ENCODE measurements at regions not wholly inside any gene's neighbourhood (a gene's known extent, or its start where the extent isn't known, plus 50 kb on each side); places are given as distances from the start of the nearest gene placed in this dataset.

DNA sequence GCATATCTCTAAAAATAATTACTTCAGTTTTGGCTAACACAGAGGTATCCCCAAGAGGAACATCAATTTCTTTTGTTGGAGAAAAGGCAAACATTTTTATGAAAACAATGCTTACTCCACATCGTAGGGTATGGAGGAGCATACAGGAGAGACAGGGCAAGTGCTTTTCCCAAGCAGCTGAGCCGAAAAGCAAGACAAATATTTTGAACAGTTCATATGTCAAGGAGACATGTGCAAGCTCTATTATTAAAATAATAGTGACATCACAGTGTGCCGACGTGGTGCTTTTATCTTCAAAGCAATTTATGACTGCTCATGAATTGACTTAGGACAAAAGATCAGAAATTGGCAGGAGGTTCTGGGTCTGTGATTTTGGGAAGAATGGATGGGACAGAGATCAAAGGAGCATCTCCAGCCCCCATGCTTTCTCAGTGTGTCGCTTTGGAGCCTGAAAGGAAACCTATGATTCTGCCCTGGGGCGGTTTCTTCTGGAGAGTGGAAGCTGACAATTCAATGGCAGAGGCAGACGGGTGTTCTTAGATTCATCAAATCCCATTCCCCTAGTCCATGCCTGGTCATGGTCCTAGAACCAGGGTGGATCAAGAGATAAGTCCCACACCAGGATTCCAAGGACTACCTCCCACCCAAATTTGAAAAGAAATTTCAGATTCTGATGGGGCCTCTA, 97.1 kb downstream of the JCAD start:
- TF ChIP-seq POLR2AphosphoS5 (IDR thresholded peaks at IDR 0.05): no peak
- TF ChIP-seq POLR2A (IDR thresholded peaks at IDR 0.05): no peak
- TF ChIP-seq, protein P1, sequence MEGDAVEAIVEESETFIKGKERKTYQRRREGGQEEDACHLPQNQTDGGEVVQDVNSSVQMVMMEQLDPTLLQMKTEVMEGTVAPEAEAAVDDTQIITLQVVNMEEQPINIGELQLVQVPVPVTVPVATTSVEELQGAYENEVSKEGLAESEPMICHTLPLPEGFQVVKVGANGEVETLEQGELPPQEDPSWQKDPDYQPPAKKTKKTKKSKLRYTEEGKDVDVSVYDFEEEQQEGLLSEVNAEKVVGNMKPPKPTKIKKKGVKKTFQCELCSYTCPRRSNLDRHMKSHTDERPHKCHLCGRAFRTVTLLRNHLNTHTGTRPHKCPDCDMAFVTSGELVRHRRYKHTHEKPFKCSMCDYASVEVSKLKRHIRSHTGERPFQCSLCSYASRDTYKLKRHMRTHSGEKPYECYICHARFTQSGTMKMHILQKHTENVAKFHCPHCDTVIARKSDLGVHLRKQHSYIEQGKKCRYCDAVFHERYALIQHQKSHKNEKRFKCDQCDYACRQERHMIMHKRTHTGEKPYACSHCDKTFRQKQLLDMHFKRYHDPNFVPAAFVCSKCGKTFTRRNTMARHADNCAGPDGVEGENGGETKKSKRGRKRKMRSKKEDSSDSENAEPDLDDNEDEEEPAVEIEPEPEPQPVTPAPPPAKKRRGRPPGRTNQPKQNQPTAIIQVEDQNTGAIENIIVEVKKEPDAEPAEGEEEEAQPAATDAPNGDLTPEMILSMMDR (IDR thresholded peaks at IDR 0.05): no peak
- no peaks in the 10 kb centered on the region for H3K4me1 ChIP-seq
- H3K27ac ChIP-seq: no peak overlapping the region
- no peaks in the 10 kb centered on the region for H3K9me3 ChIP-seq
- DNase-seq (ENCODE audit: low spot score in 2 of 2): no peak
- intact Hi-C loops (cut with DNase I; ENCODE audit: low total_unique reads): no loop called here
- H3K4me3 ChIP-seq: no peak overlapping the region
- no peaks in the 10 kb centered on the region for H3K36me3 ChIP-seq
- H3K27me3 ChIP-seq: no peaks in the 10 kb centered on the region

- Histone ChIP-seq H3K4me1 (no peaks in the 10 kb centered on the region), H3K36me3 (no peaks in the 10 kb centered on the region), H3K27me3 (no peaks in the 10 kb centered on the region), H3K27ac (no peak overlapping the region), H3K9me3 (no peaks in the 10 kb centered on the region), H3K4me3 (no peak overlapping the region)
- DNase-seq (ENCODE audit: low spot score in 2 of 2): no peak
- intact Hi-C loops (cut with DNase I; ENCODE audit: low total_unique reads): no loop called here
- TF ChIP-seq, protein P1 (IDR thresholded peaks at IDR 0.05): no peak
Observed at GRCh38 chr10:29961351-29961750, 98.0 kb downstream of the JCAD start.

DNA sequence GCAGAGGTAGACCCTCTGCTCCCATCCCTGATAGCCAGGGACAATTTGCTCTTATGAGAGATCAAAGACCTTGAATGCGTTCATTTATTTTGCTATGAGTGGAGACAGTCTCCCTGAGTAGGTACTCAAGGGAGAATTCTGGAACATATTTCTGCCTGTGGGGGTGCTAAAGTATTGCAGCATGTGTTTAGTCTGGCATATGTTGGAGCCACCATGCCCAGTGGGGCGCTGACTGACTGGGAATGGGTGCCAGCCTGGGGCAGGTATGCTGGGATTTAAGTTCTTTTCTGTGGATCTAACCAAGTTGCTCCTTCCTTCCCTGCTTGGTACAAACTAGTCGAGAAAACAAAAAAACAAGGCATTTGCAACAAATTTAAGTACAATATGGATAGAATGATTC, 99.1 kb downstream of the JCAD start:
- no peak for DNase-seq (ENCODE audit: low spot score in 2 of 2)
- Histone ChIP-seq H3K27ac (no peak overlapping the region), H3K4me3 (no peak overlapping the region), H3K27me3 (no peaks in the 10 kb centered on the region), H3K4me1 (no peaks in the 10 kb centered on the region), H3K9me3 (no peaks in the 10 kb centered on the region), H3K36me3 (no peaks in the 10 kb centered on the region)
- intact Hi-C loops (cut with DNase I; ENCODE audit: low total_unique reads): no loop called here
- TF ChIP-seq POLR2A (IDR thresholded peaks at IDR 0.05) (no peak), POLR2AphosphoS5 (IDR thresholded peaks at IDR 0.05) (no peak)
- TF ChIP-seq, protein P1 (IDR thresholded peaks at IDR 0.05): no peak

GRCh38 chr10:29959586-29959985, 99.8 kb downstream of the JCAD start:
- Histone ChIP-seq H3K27ac (no peak overlapping the region), H3K27me3 (no peaks in the 10 kb centered on the region), H3K4me3 (no peak overlapping the region), H3K36me3 (no peaks in the 10 kb centered on the region), H3K9me3 (no peaks in the 10 kb centered on the region), H3K4me1 (no peaks in the 10 kb centered on the region)
- no peak for TF ChIP-seq POLR2AphosphoS5 (IDR thresholded peaks at IDR 0.05)
- no peak for TF ChIP-seq POLR2A (IDR thresholded peaks at IDR 0.05)
- TF ChIP-seq, protein P1 (IDR thresholded peaks at IDR 0.05): no peak
- intact Hi-C loops (cut with DNase I; ENCODE audit: low total_unique reads): no loop called here
- DNase-seq (ENCODE audit: low spot score in 2 of 2): no peak

GRCh38 chr10:29958440-29958839, 100.9 kb downstream of the JCAD start:
- no peaks in the 10 kb centered on the region for H3K9me3 ChIP-seq
- no peak overlapping the region for H3K27ac ChIP-seq
- no peak overlapping the region for H3K4me3 ChIP-seq
- DNase-seq (ENCODE audit: low spot score in 2 of 2): no peak
- H3K4me1 ChIP-seq: no peaks in the 10 kb centered on the region
- H3K36me3 ChIP-seq: no peaks in the 10 kb centered on the region
- intact Hi-C loops (cut with DNase I; ENCODE audit: low total_unique reads): no loop called here
- TF ChIP-seq POLR2AphosphoS5 (IDR thresholded peaks at IDR 0.05): no peak
- no peak for TF ChIP-seq POLR2A (IDR thresholded peaks at IDR 0.05)
- TF ChIP-seq, protein P1 (IDR thresholded peaks at IDR 0.05): no peak
- H3K27me3 ChIP-seq: no peaks in the 10 kb centered on the region

Data from breast epithelium (tissue), 4 donors.